ENCODE measurements at regions not wholly inside any gene's neighbourhood (a gene's known extent, or its start where the extent isn't known, plus 50 kb on each side); places are given as distances from the start of the nearest gene placed in this dataset.

- H3K27ac Mint-ChIP-seq: no peak overlapping the region
- H3K36me3 Mint-ChIP-seq: no peaks in the 10 kb centered on the region
- no peaks in the 10 kb centered on the region for H3K4me1 Mint-ChIP-seq
- DNase-seq (no peak), ATAC-seq (ENCODE audit: low read depth) (no peak)
- H3K4me3 Mint-ChIP-seq: no peak overlapping the region
- POLR2A ChIA-PET: no interaction called here
- H3K9me3 Mint-ChIP-seq: no peaks in the 10 kb centered on the region
- peaks cover 6% of the 10 kb centered on the region for H3K27me3 Mint-ChIP-seq
Measured at GRCh38 chr7:25777969-25778708, 373.9 kb upstream of the NFE2L3 start.

- no peaks in the 10 kb centered on the region for H3K36me3 Mint-ChIP-seq
- H3K27ac Mint-ChIP-seq: no peak overlapping the region
- ATAC-seq (ENCODE audit: low read depth): no peak
- POLR2A ChIA-PET: no interaction called here
- DNase-seq: no peak
- H3K4me3 Mint-ChIP-seq: no peak overlapping the region
- no peaks in the 10 kb centered on the region for H3K4me1 Mint-ChIP-seq
- H3K9me3 Mint-ChIP-seq: no peaks in the 10 kb centered on the region
- H3K27me3 Mint-ChIP-seq: peaks cover 6% of the 10 kb centered on the region
Measured at GRCh38 chr7:25779002-25779546, 372.9 kb upstream of the NFE2L3 start.

- Mint-ChIP-seq H3K4me1 (no peaks in the 10 kb centered on the region), H3K9me3 (peaks cover 1% of the 10 kb centered on the region), H3K27ac (no peak overlapping the region), H3K27me3 (peaks cover 6% of the 10 kb centered on the region), H3K4me3 (no peak overlapping the region), H3K36me3 (no peaks in the 10 kb centered on the region)
- DNase-seq: no peak
- POLR2A ChIA-PET: no interaction called here
- ATAC-seq (ENCODE audit: low read depth): no peak
Measured at GRCh38 chr7:25780904-25781303, 371.1 kb upstream of the NFE2L3 start.

- Mint-ChIP-seq H3K27ac (no peak overlapping the region), H3K36me3 (no peaks in the 10 kb centered on the region), H3K4me3 (no peak overlapping the region), H3K27me3 (peaks cover 5% of the 10 kb centered on the region), H3K4me1 (no peaks in the 10 kb centered on the region), H3K9me3 (peaks cover 1% of the 10 kb centered on the region)
- ATAC-seq (ENCODE audit: low read depth): no peak
- DNase-seq: no peak
- POLR2A ChIA-PET: no interaction called here
Measured at GRCh38 chr7:25781704-25782103, 370.3 kb upstream of the NFE2L3 start.

- Mint-ChIP-seq H3K27ac (no peak overlapping the region), H3K27me3 (peaks cover 3% of the 10 kb centered on the region), H3K4me1 (no peaks in the 10 kb centered on the region), H3K9me3 (peaks cover 1% of the 10 kb centered on the region), H3K36me3 (no peaks in the 10 kb centered on the region), H3K4me3 (no peak overlapping the region)
- DNase-seq: no peak
- no peak for ATAC-seq (ENCODE audit: low read depth)
- POLR2A ChIA-PET: no interaction called here
Measured at GRCh38 chr7:25786936-25787335, 365.1 kb upstream of the NFE2L3 start.

GRCh38 chr7:25787336-25787735, 364.7 kb upstream of the NFE2L3 start:
- no peak overlapping the region for H3K4me3 Mint-ChIP-seq
- no peak for DNase-seq
- ATAC-seq (ENCODE audit: low read depth): no peak
- H3K36me3 Mint-ChIP-seq: no peaks in the 10 kb centered on the region
- H3K27ac Mint-ChIP-seq: no peak overlapping the region
- POLR2A ChIA-PET: no interaction called here
- peaks cover 1% of the 10 kb centered on the region for H3K9me3 Mint-ChIP-seq
- no peaks in the 10 kb centered on the region for H3K4me1 Mint-ChIP-seq
- H3K27me3 Mint-ChIP-seq: peaks cover 3% of the 10 kb centered on the region

- H3K27ac Mint-ChIP-seq: no peak overlapping the region
- H3K4me3 Mint-ChIP-seq: no peak overlapping the region
- DNase-seq (no peak), ATAC-seq (ENCODE audit: low read depth) (no peak)
- H3K9me3 Mint-ChIP-seq: peaks cover 1% of the 10 kb centered on the region
- no peaks in the 10 kb centered on the region for H3K4me1 Mint-ChIP-seq
- H3K27me3 Mint-ChIP-seq: peaks cover 3% of the 10 kb centered on the region
- POLR2A ChIA-PET: no interaction called here
- no peaks in the 10 kb centered on the region for H3K36me3 Mint-ChIP-seq
Measured at GRCh38 chr7:25788371-25788770, 363.6 kb upstream of the NFE2L3 start.

- no peak overlapping the region for H3K27ac Mint-ChIP-seq
- H3K36me3 Mint-ChIP-seq: no peaks in the 10 kb centered on the region
- ATAC-seq (ENCODE audit: low read depth): no peak
- H3K9me3 Mint-ChIP-seq: peaks cover 1% of the 10 kb centered on the region
- no peak overlapping the region for H3K4me3 Mint-ChIP-seq
- no peaks in the 10 kb centered on the region for H3K4me1 Mint-ChIP-seq
- DNase-seq: no peak
- peaks cover 3% of the 10 kb centered on the region for H3K27me3 Mint-ChIP-seq
- POLR2A ChIA-PET: no interaction called here
Measured at GRCh38 chr7:25788961-25789620, 362.9 kb upstream of the NFE2L3 start.

- Mint-ChIP-seq H3K4me1 (no peaks in the 10 kb centered on the region), H3K9me3 (peaks cover 1% of the 10 kb centered on the region), H3K27ac (no peak overlapping the region), H3K36me3 (no peaks in the 10 kb centered on the region), H3K4me3 (no peak overlapping the region), H3K27me3 (peaks cover 3% of the 10 kb centered on the region)
- no peak for ATAC-seq (ENCODE audit: low read depth)
- POLR2A ChIA-PET: no interaction called here
- no peak for DNase-seq
Measured at GRCh38 chr7:25789701-25790640, 362.0 kb upstream of the NFE2L3 start.

GRCh38 chr7:25790963-25791362, 361.0 kb upstream of the NFE2L3 start:
- H3K36me3 Mint-ChIP-seq: no peaks in the 10 kb centered on the region
- H3K4me3 Mint-ChIP-seq: no peak overlapping the region
- peaks cover 3% of the 10 kb centered on the region for H3K27me3 Mint-ChIP-seq
- ATAC-seq (ENCODE audit: low read depth): no peak
- no peak overlapping the region for H3K27ac Mint-ChIP-seq
- H3K9me3 Mint-ChIP-seq: no peaks in the 10 kb centered on the region
- POLR2A ChIA-PET: no interaction called here
- no peaks in the 10 kb centered on the region for H3K4me1 Mint-ChIP-seq
- no peak for DNase-seq

- H3K4me3 Mint-ChIP-seq: no peak overlapping the region
- DNase-seq: no peak
- POLR2A ChIA-PET: no interaction called here
Measured at GRCh38 chr7:25792586-25792985, 359.4 kb upstream of the NFE2L3 start.

GRCh38 chr7:25795824-25796235, 356.2 kb upstream of the NFE2L3 start:
- no peak overlapping the region for H3K27ac Mint-ChIP-seq
- no peaks in the 10 kb centered on the region for H3K36me3 Mint-ChIP-seq
- ATAC-seq (ENCODE audit: low read depth) (no peak), DNase-seq (no peak)
- POLR2A ChIA-PET: no interaction called here
- no peaks in the 10 kb centered on the region for H3K4me1 Mint-ChIP-seq
- no peak overlapping the region for H3K4me3 Mint-ChIP-seq
- H3K9me3 Mint-ChIP-seq: no peaks in the 10 kb centered on the region
- H3K27me3 Mint-ChIP-seq: peaks cover 8% of the 10 kb centered on the region

More at GRCh38 chr7:25792586-25792985, 359.4 kb upstream of the NFE2L3 start:
- Mint-ChIP-seq H3K27me3 (peaks cover 3% of the 10 kb centered on the region), H3K4me1 (no peaks in the 10 kb centered on the region), H3K9me3 (no peaks in the 10 kb centered on the region), H3K36me3 (no peaks in the 10 kb centered on the region), H3K27ac (no peak overlapping the region)
- ATAC-seq (ENCODE audit: low read depth): no peak

GRCh38 chr7:25798344-25798743, 353.7 kb upstream of the NFE2L3 start:
- Mint-ChIP-seq H3K4me3 (no peak overlapping the region), H3K36me3 (no peaks in the 10 kb centered on the region), H3K9me3 (no peaks in the 10 kb centered on the region), H3K4me1 (no peaks in the 10 kb centered on the region), H3K27ac (no peak overlapping the region), H3K27me3 (peaks cover 12% of the 10 kb centered on the region)
- DNase-seq: no peak
- POLR2A ChIA-PET: no interaction called here
- ATAC-seq (ENCODE audit: low read depth): no peak

Data from activated naive CD8-positive, alpha-beta T cell treated with anti-CD3 and anti-CD28 coated beads, Interleukin-2, amount 10 ng/mL, durations not matched to agents 7 days and 5 days (primary cell).